ENCODE measurements at regions not wholly inside any gene's neighbourhood (a gene's known extent, or its start where the extent isn't known, plus 50 kb on each side); places are given as distances from the start of the nearest gene placed in this dataset.
A peak's percentile ranks its signal among the peaks of the same experiment; 100 is the strongest.

DNA sequence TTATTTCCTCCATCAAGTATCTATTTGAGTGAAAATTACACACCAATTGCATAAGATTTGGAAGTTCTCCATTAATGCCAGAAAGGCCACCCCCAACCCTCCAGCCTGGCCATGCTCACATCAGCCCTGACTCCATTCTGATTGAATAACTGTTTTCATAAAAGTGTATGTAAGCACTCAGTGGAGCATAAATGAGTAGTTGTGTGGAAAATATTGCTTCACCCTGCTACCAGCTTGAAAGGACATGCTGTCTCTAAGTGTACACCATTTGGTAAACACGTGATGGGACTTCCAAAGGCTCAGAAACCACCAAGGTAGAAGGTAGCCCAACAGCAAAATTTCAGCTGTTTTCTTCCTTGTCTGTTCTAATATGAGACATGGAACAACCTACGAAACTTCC is 393.8 kb downstream of the ZNF385D start:
- TF ChIP-seq, protein P1, sequence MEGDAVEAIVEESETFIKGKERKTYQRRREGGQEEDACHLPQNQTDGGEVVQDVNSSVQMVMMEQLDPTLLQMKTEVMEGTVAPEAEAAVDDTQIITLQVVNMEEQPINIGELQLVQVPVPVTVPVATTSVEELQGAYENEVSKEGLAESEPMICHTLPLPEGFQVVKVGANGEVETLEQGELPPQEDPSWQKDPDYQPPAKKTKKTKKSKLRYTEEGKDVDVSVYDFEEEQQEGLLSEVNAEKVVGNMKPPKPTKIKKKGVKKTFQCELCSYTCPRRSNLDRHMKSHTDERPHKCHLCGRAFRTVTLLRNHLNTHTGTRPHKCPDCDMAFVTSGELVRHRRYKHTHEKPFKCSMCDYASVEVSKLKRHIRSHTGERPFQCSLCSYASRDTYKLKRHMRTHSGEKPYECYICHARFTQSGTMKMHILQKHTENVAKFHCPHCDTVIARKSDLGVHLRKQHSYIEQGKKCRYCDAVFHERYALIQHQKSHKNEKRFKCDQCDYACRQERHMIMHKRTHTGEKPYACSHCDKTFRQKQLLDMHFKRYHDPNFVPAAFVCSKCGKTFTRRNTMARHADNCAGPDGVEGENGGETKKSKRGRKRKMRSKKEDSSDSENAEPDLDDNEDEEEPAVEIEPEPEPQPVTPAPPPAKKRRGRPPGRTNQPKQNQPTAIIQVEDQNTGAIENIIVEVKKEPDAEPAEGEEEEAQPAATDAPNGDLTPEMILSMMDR (IDR thresholded peaks at IDR 0.05; ENCODE audit: insufficient read depth, low read depth, low read length, missing control alignments): no peak
- no peak for DNase-seq (ENCODE audit: low read depth)
- H3K4me3 ChIP-seq (ENCODE audit: low read length): no peak overlapping the region

- DNase-seq (ENCODE audit: low read depth): peak; percentile 3
- H3K4me3 ChIP-seq (ENCODE audit: low read length): no peak overlapping the region
- TF ChIP-seq, protein P1 (IDR thresholded peaks at IDR 0.05; ENCODE audit: insufficient read depth, low read depth, low read length, missing control alignments): no peak
These were observed 394.6 kb downstream of the ZNF385D start for GRCh38 chr3:21356402-21356801.

- DNase-seq (ENCODE audit: low read depth): no peak
- TF ChIP-seq, protein P1 (IDR thresholded peaks at IDR 0.05; ENCODE audit: insufficient read depth, low read depth, low read length, missing control alignments): no peak
- no peak overlapping the region for H3K4me3 ChIP-seq (ENCODE audit: low read length)
These were observed 405.5 kb downstream of the ZNF385D start for GRCh38 chr3:21345382-21345976.

DNA sequence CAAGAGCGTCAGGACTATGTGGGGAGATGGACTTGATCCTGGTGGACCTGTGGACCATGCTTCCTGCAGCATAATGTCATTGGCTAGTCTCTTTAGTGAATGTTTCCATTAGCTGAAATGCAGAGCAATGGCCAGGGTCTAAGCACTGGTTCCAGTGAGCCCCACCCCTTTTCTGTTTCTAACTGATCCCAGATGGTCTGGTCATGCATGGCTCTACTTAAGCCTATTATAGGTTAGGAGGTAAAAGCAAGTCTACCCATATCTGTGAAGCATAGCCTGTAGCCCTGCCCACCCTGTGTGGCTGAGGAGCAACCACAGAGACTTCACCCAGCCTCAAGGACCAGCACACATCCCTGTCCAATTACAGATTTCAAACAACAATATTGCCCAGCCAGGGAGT is 419.2 kb downstream of the ZNF385D start:
- TF ChIP-seq, protein P1 (IDR thresholded peaks at IDR 0.05; ENCODE audit: insufficient read depth, low read depth, low read length, missing control alignments): no peak
- no peak for DNase-seq (ENCODE audit: low read depth)
- no peak overlapping the region for H3K4me3 ChIP-seq (ENCODE audit: low read length)

DNA sequence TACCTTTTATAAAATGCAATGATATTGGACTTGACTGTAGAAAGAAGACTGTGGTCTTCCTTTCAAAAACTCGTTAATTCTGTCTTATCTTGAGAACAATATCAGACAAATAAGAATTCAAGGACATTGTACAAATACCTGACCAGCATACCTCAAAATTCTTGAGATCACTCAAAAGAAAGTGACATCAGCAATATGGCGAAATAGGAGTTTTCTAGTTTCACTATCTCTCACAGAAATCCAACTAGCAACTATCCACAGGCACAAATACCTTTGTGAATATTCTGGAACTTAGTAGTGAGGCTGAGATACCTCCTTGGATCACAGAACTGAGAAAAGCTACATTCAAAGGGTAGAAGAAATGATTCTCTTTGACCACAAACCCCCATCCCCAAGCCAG is 419.7 kb downstream of the ZNF385D start:
- TF ChIP-seq, protein P1 (IDR thresholded peaks at IDR 0.05; ENCODE audit: insufficient read depth, low read depth, low read length, missing control alignments): no peak
- no peak overlapping the region for H3K4me3 ChIP-seq (ENCODE audit: low read length)
- DNase-seq (ENCODE audit: low read depth): no peak

GRCh38 chr3:21330293-21330692 is 420.7 kb downstream of the ZNF385D start:
- no peak overlapping the region for H3K4me3 ChIP-seq (ENCODE audit: low read length)
- TF ChIP-seq, protein P1 (IDR thresholded peaks at IDR 0.05; ENCODE audit: insufficient read depth, low read depth, low read length, missing control alignments): no peak
- peak; percentile 61 for DNase-seq (ENCODE audit: low read depth)

GRCh38 chr3:21328711-21329390 is 422.2 kb downstream of the ZNF385D start:
- TF ChIP-seq, protein P1 (IDR thresholded peaks at IDR 0.05; ENCODE audit: insufficient read depth, low read depth, low read length, missing control alignments): no peak
- DNase-seq (ENCODE audit: low read depth): no peak
- H3K4me3 ChIP-seq (ENCODE audit: low read length): no peak overlapping the region

All from epithelial cell of esophagus (primary cell).